ENCODE measurements at regions not wholly inside any gene's neighbourhood (a gene's known extent, or its start where the extent isn't known, plus 50 kb on each side); places are given as distances from the start of the nearest gene placed in this dataset.
A peak's percentile ranks its signal among the peaks of the same experiment; 100 is the strongest.

- intact Hi-C loops (cut with micrococcal nuclease) (loop anchor here (1.0 to 10.0 kb wide), 3 partner anchors 267 to 1703 kb away; no protein-coding TSS in a partner anchor), dilution Hi-C loops (cut with MboI; ENCODE audit: extremely low pct_ligation_motif_present, low sequenced_read_pairs) (no loop called here)
- FAIRE-seq (no peak), DNase-seq (ENCODE audit: low read depth, low spot score) (peak; percentile 25)
- Histone ChIP-seq H3K27me3 (ENCODE audit: control insufficient read depth in 2 of 2, insufficient read depth in 2 of 2, low read length in 2 of 2) (peaks cover 2 to 9% of the 10 kb centered on the region in 2 experiments), H3K9me3 (replicated peaks; ENCODE audit: control insufficient read depth, insufficient read depth, low read length) (no peaks in the 10 kb centered on the region), H3K4me1 (ENCODE audit: control insufficient read depth, extremely low read depth, insufficient read depth, low read length) (no peaks in the 10 kb centered on the region), H3K79me2 (ENCODE audit: control insufficient read depth, insufficient read depth, low read length) (no peaks in the 10 kb centered on the region), H3K27ac (ENCODE audit: insufficient read depth, low read depth, low read length) (no peak overlapping the region), H3K4me2 (ENCODE audit: insufficient read depth, low read length) (no peak overlapping the region), H3K9ac (replicated peaks; ENCODE audit: extremely low read depth, insufficient read depth, low read length) (no peak overlapping the region), H2AFZ (ENCODE audit: low read depth, low read length) (no peak overlapping the region), H3K36me3 (ENCODE audit: control insufficient read depth in 2 of 2, extremely low read depth in 1 of 2, insufficient read depth in 2 of 2, low read length in 2 of 2) (no peaks in the 10 kb centered on the region), H4K20me1 (replicated peaks; ENCODE audit: control insufficient read depth, extremely low read depth, insufficient read depth, low read length) (no peaks in the 10 kb centered on the region), H3K9me1 (replicated peaks; ENCODE audit: control insufficient read depth, extremely low read depth, insufficient read depth, low read length) (no peaks in the 10 kb centered on the region), H3K4me3 (replicated peaks in 1 of 3; ENCODE audit: insufficient read depth in 1 of 3, low read depth in 1 of 3, low read length in 3 of 3) (no peak overlapping the region)
- TF ChIP-seq EZH2 (IDR thresholded peaks at IDR 0.05; ENCODE audit: borderline replicate concordance, low read depth, low read length, severe bottlenecking) (no peak), CTCF (IDR thresholded peaks at IDR 0.05; ENCODE audit: extremely low read depth in 1 of 2, insufficient read depth in 1 of 2, low read depth in 1 of 2, low read length in 2 of 2) (peak; percentile 51 to 62), GATA2 (IDR thresholded peaks at IDR 0.05; ENCODE audit: insufficient read depth, insufficient read length, low read depth, low read length) (no peak), FOS (IDR thresholded peaks at IDR 0.05; ENCODE audit: borderline replicate concordance, insufficient read depth, low read length) (no peak), POLR2AphosphoS5 (IDR thresholded peaks at IDR 0.05; ENCODE audit: insufficient read depth, low read depth, low read length) (no peak)
- ChIA-PET POLR2A (no interaction called here), CTCF (interaction anchor here (0.6 to 2.7 kb wide), 9 partner anchors 8 to 1860 kb away, joined by 3 to 47 read pairs (median 5); partner anchors contain the start of gene C10orf143)
- BruUV-seq (replicated peaks): no TSS peak
Observed at GRCh38 chr10:128268015-128268722, 141.9 kb upstream of the MKI67 start.
